ENCODE measurements at regions not wholly inside any gene's neighbourhood (a gene's known extent, or its start where the extent isn't known, plus 50 kb on each side); places are given as distances from the start of the nearest gene placed in this dataset.

DNA sequence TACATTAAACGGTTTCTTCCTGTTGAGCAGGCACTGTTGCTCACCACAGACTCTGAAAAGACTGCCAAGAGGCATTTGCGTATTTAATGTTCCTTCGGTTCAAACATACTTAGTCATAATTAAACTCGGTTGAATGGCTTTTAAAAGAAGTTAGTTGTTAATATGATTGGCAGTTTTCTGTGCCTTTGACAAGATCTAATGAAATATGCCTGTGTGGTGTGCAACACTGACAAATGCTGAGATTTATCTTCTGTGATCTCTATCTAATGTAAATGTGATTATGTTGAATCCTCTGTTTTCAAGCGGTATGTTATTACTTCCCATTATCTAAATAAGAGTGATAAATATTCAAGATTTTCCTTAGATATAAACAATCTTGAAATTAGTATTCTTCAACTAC lies 1046.6 kb downstream of the CDH8 start:
- Histone ChIP-seq H3K9me3 (ENCODE audit: low read length) (peaks cover 83% of the 10 kb centered on the region), H2AFZ (ENCODE audit: low read length) (no peak overlapping the region), H3K36me3 (replicated peaks in 1 of 2; ENCODE audit: control insufficient read depth in 1 of 2, insufficient read depth in 2 of 2, low read length in 2 of 2) (no peaks in the 10 kb centered on the region), H3K4me2 (ENCODE audit: low read depth, low read length) (no peak overlapping the region), H3K9ac (ENCODE audit: insufficient read depth, low read depth, low read length) (no peak overlapping the region), H4K20me1 (ENCODE audit: insufficient read depth, low read length) (no peaks in the 10 kb centered on the region), H3K4me1 (ENCODE audit: insufficient read depth, low read length) (no peaks in the 10 kb centered on the region), H3K27me3 (ENCODE audit: control insufficient read depth in 1 of 2, insufficient read depth in 2 of 2, low read length in 2 of 2) (no peaks in the 10 kb centered on the region), H3K79me2 (ENCODE audit: insufficient read depth, low read length) (no peaks in the 10 kb centered on the region), H3K4me3 (replicated peaks in 1 of 3; ENCODE audit: insufficient read depth in 1 of 3, low read depth in 2 of 3, low read length in 3 of 3) (no peak overlapping the region), H3K27ac (ENCODE audit: extremely low read length, insufficient read depth, low read length) (no peak overlapping the region)
- under 1% methylated on average over 5 of the region's 5 CpGs for whole genome bisulfite sequencing (ENCODE audit: low lambda C conversion rate)
- ATAC-seq (no peak), DNase-seq (ENCODE audit: low spot score) (no peak), FAIRE-seq (no peak)
- TF ChIP-seq, protein P1, sequence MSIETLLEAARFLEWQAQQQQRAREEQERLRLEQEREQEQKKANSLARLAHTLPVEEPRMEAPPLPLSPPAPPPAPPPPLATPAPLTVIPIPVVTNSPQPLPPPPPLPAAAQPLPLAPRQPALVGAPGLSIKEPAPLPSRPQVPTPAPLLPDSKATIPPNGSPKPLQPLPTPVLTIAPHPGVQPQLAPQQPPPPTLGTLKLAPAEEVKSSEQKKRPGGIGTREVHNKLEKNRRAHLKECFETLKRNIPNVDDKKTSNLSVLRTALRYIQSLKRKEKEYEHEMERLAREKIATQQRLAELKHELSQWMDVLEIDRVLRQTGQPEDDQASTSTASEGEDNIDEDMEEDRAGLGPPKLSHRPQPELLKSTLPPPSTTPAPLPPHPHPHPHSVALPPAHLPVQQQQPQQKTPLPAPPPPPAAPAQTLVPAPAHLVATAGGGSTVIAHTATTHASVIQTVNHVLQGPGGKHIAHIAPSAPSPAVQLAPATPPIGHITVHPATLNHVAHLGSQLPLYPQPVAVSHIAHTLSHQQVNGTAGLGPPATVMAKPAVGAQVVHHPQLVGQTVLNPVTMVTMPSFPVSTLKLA (IDR thresholded peaks at IDR 0.05), result no peak
- TF ChIP-seq KDM6A (CRISPR knock-in tag; IDR thresholded peaks at IDR 0.05; ENCODE audit: low read depth) (no peak), NFKB2 (CRISPR knock-in tag; IDR thresholded peaks at IDR 0.05; ENCODE audit: borderline replicate concordance) (no peak), SP4 (CRISPR knock-in tag; IDR thresholded peaks at IDR 0.05) (no peak)
- intact Hi-C loops (cut with micrococcal nuclease; ENCODE audit: unreplicated experiment) (no loop called here), in situ Hi-C loops (cut with HindIII; ENCODE audit: extremely low pct_ligation_motif_present, low pct_unique_long_range_greater_than_20kb) (no loop called here)
- POLR2A ChIA-PET, result no interaction called here
- CTCF ChIA-PET (ENCODE audit: low intra/inter-chr PET ratio, low total read pairs), result no interaction called here
- BruUV-seq (replicated peaks), result no TSS peak

DNA sequence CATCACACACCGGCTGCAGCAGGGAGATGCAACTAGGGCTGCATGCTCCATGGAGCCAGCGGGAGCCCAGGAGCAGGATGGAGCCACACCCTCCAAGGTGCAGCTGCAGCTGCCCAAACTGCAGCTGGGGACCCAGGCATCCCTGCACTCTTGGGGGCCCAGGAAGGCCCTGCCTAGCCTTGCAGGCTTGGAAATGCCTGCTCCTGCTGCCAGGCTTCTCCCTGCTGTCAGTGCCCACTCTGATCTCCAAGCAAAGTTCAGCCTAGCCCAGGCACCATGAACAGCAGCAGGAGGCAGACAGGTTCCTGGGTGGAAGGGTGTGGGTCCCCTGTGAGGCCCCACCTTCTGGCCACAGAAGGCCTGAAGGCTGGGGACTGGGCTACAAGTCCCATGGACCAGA lies 1057.1 kb downstream of the CDH8 start:
- DNase-seq (ENCODE audit: low spot score), result no peak
- no TSS peak for BruUV-seq (replicated peaks)
- Histone ChIP-seq H3K79me2 (ENCODE audit: insufficient read depth, low read length) (no peaks in the 10 kb centered on the region), H2AFZ (ENCODE audit: low read length) (no peak overlapping the region), H3K27me3 (ENCODE audit: control insufficient read depth in 1 of 2, insufficient read depth in 2 of 2, low read length in 2 of 2) (no peaks in the 10 kb centered on the region), H3K4me3 (replicated peaks in 1 of 3; ENCODE audit: insufficient read depth in 1 of 3, low read depth in 2 of 3, low read length in 3 of 3) (no peak overlapping the region), H3K27ac (ENCODE audit: extremely low read length, insufficient read depth, low read length) (no peak overlapping the region), H3K9me3 (ENCODE audit: low read length) (peaks cover 83% of the 10 kb centered on the region), H3K4me2 (ENCODE audit: low read depth, low read length) (no peak overlapping the region), H3K36me3 (replicated peaks in 1 of 2; ENCODE audit: control insufficient read depth in 1 of 2, insufficient read depth in 2 of 2, low read length in 2 of 2) (no peaks in the 10 kb centered on the region), H4K20me1 (ENCODE audit: insufficient read depth, low read length) (no peaks in the 10 kb centered on the region), H3K9ac (ENCODE audit: insufficient read depth, low read depth, low read length) (no peak overlapping the region), H3K4me1 (ENCODE audit: insufficient read depth, low read length) (no peaks in the 10 kb centered on the region)
- FAIRE-seq, result no peak
- POLR2A ChIA-PET, result no interaction called here
- whole genome bisulfite sequencing (ENCODE audit: low lambda C conversion rate), result 14% methylated on average over 2 of the region's 2 CpGs
- intact Hi-C loops (cut with micrococcal nuclease; ENCODE audit: unreplicated experiment), result no loop called here
- in situ Hi-C loops (cut with HindIII; ENCODE audit: extremely low pct_ligation_motif_present, low pct_unique_long_range_greater_than_20kb), result no loop called here
- TF ChIP-seq ZNF367 (CRISPR knock-in tag; IDR thresholded peaks at IDR 0.05; ENCODE audit: borderline replicate concordance), result no peak
- no peak for TF ChIP-seq MYC (CRISPR knock-in tag; IDR thresholded peaks at IDR 0.05; ENCODE audit: borderline replicate concordance)
- TF ChIP-seq ELF3 (CRISPR knock-in tag; IDR thresholded peaks at IDR 0.05), result no peak
- no peak for TF ChIP-seq ZNF891 (CRISPR knock-in tag; IDR thresholded peaks at IDR 0.05)
- TF ChIP-seq, protein P2, sequence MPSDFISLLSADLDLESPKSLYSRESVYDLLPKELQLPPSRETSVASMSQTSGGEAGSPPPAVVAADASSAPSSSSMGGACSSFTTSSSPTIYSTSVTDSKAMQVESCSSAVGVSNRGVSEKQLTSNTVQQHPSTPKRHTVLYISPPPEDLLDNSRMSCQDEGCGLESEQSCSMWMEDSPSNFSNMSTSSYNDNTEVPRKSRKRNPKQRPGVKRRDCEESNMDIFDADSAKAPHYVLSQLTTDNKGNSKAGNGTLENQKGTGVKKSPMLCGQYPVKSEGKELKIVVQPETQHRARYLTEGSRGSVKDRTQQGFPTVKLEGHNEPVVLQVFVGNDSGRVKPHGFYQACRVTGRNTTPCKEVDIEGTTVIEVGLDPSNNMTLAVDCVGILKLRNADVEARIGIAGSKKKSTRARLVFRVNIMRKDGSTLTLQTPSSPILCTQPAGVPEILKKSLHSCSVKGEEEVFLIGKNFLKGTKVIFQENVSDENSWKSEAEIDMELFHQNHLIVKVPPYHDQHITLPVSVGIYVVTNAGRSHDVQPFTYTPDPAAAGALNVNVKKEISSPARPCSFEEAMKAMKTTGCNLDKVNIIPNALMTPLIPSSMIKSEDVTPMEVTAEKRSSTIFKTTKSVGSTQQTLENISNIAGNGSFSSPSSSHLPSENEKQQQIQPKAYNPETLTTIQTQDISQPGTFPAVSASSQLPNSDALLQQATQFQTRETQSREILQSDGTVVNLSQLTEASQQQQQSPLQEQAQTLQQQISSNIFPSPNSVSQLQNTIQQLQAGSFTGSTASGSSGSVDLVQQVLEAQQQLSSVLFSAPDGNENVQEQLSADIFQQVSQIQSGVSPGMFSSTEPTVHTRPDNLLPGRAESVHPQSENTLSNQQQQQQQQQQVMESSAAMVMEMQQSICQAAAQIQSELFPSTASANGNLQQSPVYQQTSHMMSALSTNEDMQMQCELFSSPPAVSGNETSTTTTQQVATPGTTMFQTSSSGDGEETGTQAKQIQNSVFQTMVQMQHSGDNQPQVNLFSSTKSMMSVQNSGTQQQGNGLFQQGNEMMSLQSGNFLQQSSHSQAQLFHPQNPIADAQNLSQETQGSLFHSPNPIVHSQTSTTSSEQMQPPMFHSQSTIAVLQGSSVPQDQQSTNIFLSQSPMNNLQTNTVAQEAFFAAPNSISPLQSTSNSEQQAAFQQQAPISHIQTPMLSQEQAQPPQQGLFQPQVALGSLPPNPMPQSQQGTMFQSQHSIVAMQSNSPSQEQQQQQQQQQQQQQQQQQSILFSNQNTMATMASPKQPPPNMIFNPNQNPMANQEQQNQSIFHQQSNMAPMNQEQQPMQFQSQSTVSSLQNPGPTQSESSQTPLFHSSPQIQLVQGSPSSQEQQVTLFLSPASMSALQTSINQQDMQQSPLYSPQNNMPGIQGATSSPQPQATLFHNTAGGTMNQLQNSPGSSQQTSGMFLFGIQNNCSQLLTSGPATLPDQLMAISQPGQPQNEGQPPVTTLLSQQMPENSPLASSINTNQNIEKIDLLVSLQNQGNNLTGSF (CRISPR knock-in tag; IDR thresholded peaks at IDR 0.05), result no peak
- TF ChIP-seq ZNF761 (CRISPR knock-in tag; conservative IDR thresholded peaks at IDR 0.05), result no peak
- TF ChIP-seq ZNF333 (CRISPR knock-in tag; IDR thresholded peaks at IDR 0.05; ENCODE audit: borderline replicate concordance), result no peak
- TF ChIP-seq ZNF430 (CRISPR knock-in tag; IDR thresholded peaks at IDR 0.05), result no peak
- TF ChIP-seq NFIC (IDR thresholded peaks at IDR 0.05; ENCODE audit: low read length), result no peak
- TF ChIP-seq HOXA9 (CRISPR knock-in tag; IDR thresholded peaks at IDR 0.05; ENCODE audit: borderline replicate concordance), result no peak
- CTCF ChIA-PET (ENCODE audit: low intra/inter-chr PET ratio, low total read pairs), result no interaction called here
- no peak for ATAC-seq

Measured in HepG2 (cell line).